Skin epidermis (tissue), 12 donors: ENCODE measurements at regions not wholly inside any gene's neighbourhood (a gene's known extent, or its start where the extent isn't known, plus 50 kb on each side); places are given as distances from the start of the nearest gene placed in this dataset.

Source experiments
- H3K27ac ChIP-seq, 21 experiments: fragments of 200-600 bp; sonication (generic) in 11 of 21; one replicate each; pipeline ENCODE4 v1.5.0; 2020; ENCODE audit warnings: mild to moderate bottlenecking in 3 of 21, inconsistent platforms in 2 of 21, moderate library complexity in 2 of 21
- H3K4me3 ChIP-seq, 7 experiments: fragments of 200-600 bp; sonication (generic) in 2 of 7; one replicate each; pipeline ENCODE4 v1.5.0; 2020; ENCODE audit warnings: inconsistent platforms in 2 of 7, mild to moderate bottlenecking in 2 of 7, moderate library complexity in 1 of 7

- Histone ChIP-seq H3K4me3 (no peak overlapping the region), H3K27ac (no peak overlapping the region)
These were observed 193.3 kb upstream of the SYT1 start for GRCh38 chr12:78671295-78671694.

GRCh38 chr12:78672033-78672432 is 192.5 kb upstream of the SYT1 start:
- H3K27ac ChIP-seq: no peak overlapping the region
- H3K4me3 ChIP-seq: no peak overlapping the region

GRCh38 chr12:78674311-78675090 is 190.1 kb upstream of the SYT1 start:
- H3K4me3 ChIP-seq: no peak overlapping the region
- no peak overlapping the region for H3K27ac ChIP-seq

- no peak overlapping the region for H3K27ac ChIP-seq
- H3K4me3 ChIP-seq: no peak overlapping the region
These were observed 184.0 kb upstream of the SYT1 start for GRCh38 chr12:78680596-78680995.

GRCh38 chr12:78683031-78683430 is 181.5 kb upstream of the SYT1 start:
- no peak overlapping the region for H3K27ac ChIP-seq
- no peak overlapping the region for H3K4me3 ChIP-seq

- no peak overlapping the region for H3K27ac ChIP-seq
- no peak overlapping the region for H3K4me3 ChIP-seq
These were observed 180.9 kb upstream of the SYT1 start for GRCh38 chr12:78683626-78684025.

- no peak overlapping the region for H3K4me3 ChIP-seq
- H3K27ac ChIP-seq: no peak overlapping the region
These were observed 180.2 kb upstream of the SYT1 start for GRCh38 chr12:78684419-78684818.

- no peak overlapping the region for H3K27ac ChIP-seq
- H3K4me3 ChIP-seq: no peak overlapping the region
These were observed 168.8 kb upstream of the SYT1 start for GRCh38 chr12:78695749-78696148.

- Histone ChIP-seq H3K27ac (no peak overlapping the region), H3K4me3 (no peak overlapping the region)
These were observed 168.3 kb upstream of the SYT1 start for GRCh38 chr12:78696267-78696666.

- no peak overlapping the region for H3K27ac ChIP-seq
- no peak overlapping the region for H3K4me3 ChIP-seq
These were observed 166.7 kb upstream of the SYT1 start for GRCh38 chr12:78697817-78698415.

- H3K4me3 ChIP-seq: no peak overlapping the region
- no peak overlapping the region for H3K27ac ChIP-seq
These were observed 165.8 kb upstream of the SYT1 start for GRCh38 chr12:78698747-78699146.

- Histone ChIP-seq H3K4me3 (no peak overlapping the region), H3K27ac (no peak overlapping the region)
These were observed 164.0 kb upstream of the SYT1 start for GRCh38 chr12:78700565-78700964.

GRCh38 chr12:78703820-78704525 is 160.6 kb upstream of the SYT1 start:
- no peak overlapping the region for H3K4me3 ChIP-seq
- H3K27ac ChIP-seq: no peak overlapping the region

- no peak overlapping the region for H3K4me3 ChIP-seq
- H3K27ac ChIP-seq: no peak overlapping the region
These were observed 152.6 kb upstream of the SYT1 start for GRCh38 chr12:78711954-78712353.

GRCh38 chr12:78712834-78713481 is 151.6 kb upstream of the SYT1 start:
- Histone ChIP-seq H3K4me3 (no peak overlapping the region), H3K27ac (no peak overlapping the region)

- Histone ChIP-seq H3K4me3 (no peak overlapping the region), H3K27ac (no peak overlapping the region)
These were observed 144.9 kb upstream of the SYT1 start for GRCh38 chr12:78719721-78720120.

GRCh38 chr12:78721906-78722305 is 142.7 kb upstream of the SYT1 start:
- no peak overlapping the region for H3K4me3 ChIP-seq
- H3K27ac ChIP-seq: no peak overlapping the region

- no peak overlapping the region for H3K4me3 ChIP-seq
- H3K27ac ChIP-seq: no peak overlapping the region
These were observed 139.5 kb upstream of the SYT1 start for GRCh38 chr12:78725033-78725432.

GRCh38 chr12:78725951-78726580 is 138.5 kb upstream of the SYT1 start:
- no peak overlapping the region for H3K27ac ChIP-seq
- no peak overlapping the region for H3K4me3 ChIP-seq

- Histone ChIP-seq H3K4me3 (no peak overlapping the region), H3K27ac (no peak overlapping the region)
These were observed 137.7 kb upstream of the SYT1 start for GRCh38 chr12:78726854-78727253.
